Psoas muscle (tissue), 7 donors: ENCODE measurements at regions not wholly inside any gene's neighbourhood (a gene's known extent, or its start where the extent isn't known, plus 50 kb on each side); places are given as distances from the start of the nearest gene placed in this dataset.

Experiments
- ATAC-seq, 4 donors: fragments of 200-7000 bp; cut with Tn5 transposase; one replicate each; pipeline ENCODE4 v1.9.1; 2020; ENCODE audit warnings: moderate library complexity in 3 of 4, mild to moderate bottlenecking in 2 of 4
- DNase-seq, 2 donors: peaks; one replicate each; pipeline ENCODE4 v3.0.0-alpha.2; 2020
- H3K27ac ChIP-seq: fragments of 200-600 bp; one replicate; pipeline ENCODE4 v1.8.0; 2022
- H3K27me3 ChIP-seq, 3 donors: fragments of 200-600 bp in 1 of 3; one replicate each; pipeline versions ENCODE4 v1.6.1 to v1.8.0; 2013 to 2022; ENCODE audit warnings: low read length in 2 of 3, mild to moderate bottlenecking in 2 of 3, moderate library complexity in 1 of 3; ENCODE audit not compliant: insufficient read depth in 3 of 3
- H3K36me3 ChIP-seq, 2 donors: fragments of 200-600 bp in 1 of 2; one replicate each; pipeline versions ENCODE4 v1.6.1 to v1.8.0; 2013 to 2022; ENCODE audit warnings: low read depth in 1 of 2, mild to moderate bottlenecking in 1 of 2, moderate library complexity in 1 of 2; ENCODE audit not compliant: insufficient read depth in 1 of 2
- H3K4me1 ChIP-seq: fragments of 200-600 bp; one replicate; pipeline ENCODE4 v1.8.0; 2022
- H3K4me3 ChIP-seq: fragments of 200-600 bp; one replicate; pipeline ENCODE4 v1.8.0; 2022; ENCODE audit warnings: mild to moderate bottlenecking
- H3K9me3 ChIP-seq: fragments of 200-600 bp; one replicate; pipeline ENCODE4 v1.8.0; 2022
- CTCF ChIP-seq: fragments of 200-600 bp; IDR thresholded peaks from one replicate; pipeline ENCODE4 v1.8.0; 2022; ENCODE audit warnings: antibody characterized with exemption
- WGBS, 3 donors: extraction: QIAGEN DNeasy Blood & Tissue Kit; methylation state at CpG; one replicate each; pipeline versions ENCODE4 v1.1.6 to v1.1.7; 2013; 5-methylcytosine and 5-hydroxymethylcytosine counted together
- intact Hi-C, 2 donors: fragments of 100-400 bp; cut with DNase I; formaldehyde crosslinking; loops; one replicate each; pipeline versions ENCODE4 v1.11.0 to v1.14.2; 2022
- donor health status: healthy with polysubstance abuse.
- donor health status: DM: no; HTN: no; CAD: no; lungs with moderate emphysema.
- donor health status: Bipolar disorder and iron deficiency.
- donor health status: healthy.
- donor health status: DM: yes; HTN: yes; CAD: no.
- donor health status: DM: no; HTN: no; CAD: no.
- donor health status: DM: yes; HTN: yes; CAD: no.

GRCh38 chr11:121722431-121723245 lies 269.9 kb upstream of the SORL1-AS1 start:
- no peaks in the 10 kb centered on the region for H3K9me3 ChIP-seq
- no peak for TF ChIP-seq CTCF
- peak overlapping the region; percentile 24 for H3K27ac ChIP-seq
- no peaks in the 10 kb centered on the region for H3K4me1 ChIP-seq
- peaks cover 0 to 3% (median 0%) of the 10 kb centered on the region in 3 donors for H3K27me3 ChIP-seq
- H3K4me3 ChIP-seq = peak overlapping the region; percentile 61
- intact Hi-C loops = no loop called here
- 2 to 3% (median 3%) methylated on average over 46 of the region's 46 CpGs for WGBS, 3 donors
- H3K36me3 ChIP-seq = no peaks in the 10 kb centered on the region
- DNase-seq = peak; percentile 68 to 79
- ATAC-seq = peak; percentile 85 to 94 (median 91)

- Histone ChIP-seq H3K27ac (peak overlapping the region; percentile 24), H3K27me3 (peaks cover 0 to 3% (median 0%) of the 10 kb centered on the region in 3 donors), H3K4me1 (no peaks in the 10 kb centered on the region), H3K9me3 (no peaks in the 10 kb centered on the region), H3K4me3 (peak overlapping the region; percentile 61), H3K36me3 (no peaks in the 10 kb centered on the region)
- intact Hi-C loops = no loop called here
- no peak for TF ChIP-seq CTCF
- DNase-seq (no peak), ATAC-seq (no peak)
- 63 to 75% (median 66%) methylated on average over 7 of the region's 7 CpGs for WGBS, 3 donors
Measured at GRCh38 chr11:121721961-121722360, 269.2 kb upstream of the SORL1-AS1 start.

GRCh38 chr11:121721448-121721847 lies 268.7 kb upstream of the SORL1-AS1 start:
- intact Hi-C loops = no loop called here
- ATAC-seq (no peak), DNase-seq (no peak)
- no peak overlapping the region for H3K27ac ChIP-seq
- H3K9me3 ChIP-seq = no peaks in the 10 kb centered on the region
- H3K4me1 ChIP-seq = no peaks in the 10 kb centered on the region
- 97 to 99% (median 98%) methylated on average over 3 of the region's 3 CpGs for WGBS, 3 donors
- TF ChIP-seq CTCF = no peak
- H3K4me3 ChIP-seq = no peak overlapping the region
- H3K36me3 ChIP-seq = no peaks in the 10 kb centered on the region
- H3K27me3 ChIP-seq = peaks cover 0 to 3% (median 0%) of the 10 kb centered on the region in 3 donors

- DNase-seq (no peak), ATAC-seq (no peak)
- H3K27ac ChIP-seq = no peak overlapping the region
- no peak overlapping the region for H3K4me3 ChIP-seq
- WGBS, 3 donors = 93 to 97% (median 96%) methylated on average over 2 of the region's 2 CpGs
- no peaks in the 10 kb centered on the region for H3K9me3 ChIP-seq
- TF ChIP-seq CTCF = no peak
- H3K27me3 ChIP-seq = peaks cover 0 to 3% (median 0%) of the 10 kb centered on the region in 3 donors
- H3K4me1 ChIP-seq = no peaks in the 10 kb centered on the region
- intact Hi-C loops = no loop called here
- H3K36me3 ChIP-seq = no peaks in the 10 kb centered on the region
Measured at GRCh38 chr11:121717296-121717695, 264.5 kb upstream of the SORL1-AS1 start.
